ENCODE measurements at regions not wholly inside any gene's neighbourhood (a gene's known extent, or its start where the extent isn't known, plus 50 kb on each side); places are given as distances from the start of the nearest gene placed in this dataset.

GRCh38 chr10:8403711-8404371 lies 349.4 kb downstream of the GATA3 start:
- H3K4me2 ChIP-seq (ENCODE audit: control insufficient read depth, extremely low read depth, insufficient read depth, low read depth, low read length), result peak overlapping the region; percentile 70
- H3K9ac ChIP-seq (ENCODE audit: control insufficient read depth, extremely low read depth, insufficient read depth, low read length), result no peak overlapping the region
- H3K4me1 ChIP-seq (ENCODE audit: control insufficient read depth, extremely low read depth, insufficient read depth, low read length), result peaks cover 7% of the 10 kb centered on the region
- H3K9me3 ChIP-seq (ENCODE audit: control insufficient read depth, low read depth, low read length), result no peaks in the 10 kb centered on the region
- no peaks in the 10 kb centered on the region for H3K27me3 ChIP-seq (ENCODE audit: control insufficient read depth, extremely low read depth, insufficient read depth, low read length)
- dilution Hi-C loops (cut with MboI; ENCODE audit: extremely low pct_ligation_motif_present, low sequenced_read_pairs), result no loop called here
- no peaks in the 10 kb centered on the region for H3K79me2 ChIP-seq (ENCODE audit: control insufficient read depth, insufficient read depth, low read length)
- no peaks in the 10 kb centered on the region for H4K20me1 ChIP-seq (ENCODE audit: control insufficient read depth, extremely low read depth, insufficient read depth, low read length)
- no peak for FAIRE-seq
- peak overlapping the region in 1 of 3 experiments; percentile 23 for H3K4me3 ChIP-seq (ENCODE audit: control insufficient read depth in 2 of 3, extremely low read depth in 1 of 3, insufficient read depth in 2 of 3, low read depth in 1 of 3, low read length in 3 of 3)
- no peaks in the 10 kb centered on the region for H3K36me3 ChIP-seq (ENCODE audit: control insufficient read depth in 2 of 2, extremely low read depth in 1 of 2, insufficient read depth in 2 of 2, low read length in 2 of 2)
- no peaks in the 10 kb centered on the region for H3K9me1 ChIP-seq (ENCODE audit: control insufficient read depth, extremely low read depth, insufficient read depth, low read length)
- H2AFZ ChIP-seq (ENCODE audit: control insufficient read depth, low read length), result peak overlapping the region; percentile 22
- DNase-seq (ENCODE audit: low read depth, low spot score), result no peak
- TF ChIP-seq CTCF (optimal IDR thresholded peaks at IDR 0.05 in 1 of 3, IDR thresholded peaks at IDR 0.05 in 1 of 3, conservative IDR thresholded peaks at IDR 0.05 in 1 of 3; ENCODE audit: extremely low read depth in 1 of 3, insufficient read depth in 2 of 3, low read length in 3 of 3), result peak; percentile 12 to 26 (median 23)
- TF ChIP-seq EZH2 (IDR thresholded peaks at IDR 0.05; ENCODE audit: low read length), result no peak
- H3K27ac ChIP-seq (ENCODE audit: control insufficient read depth, insufficient read depth, low read length), result no peak overlapping the region

GRCh38 chr10:8404721-8405120 lies 350.2 kb downstream of the GATA3 start:
- Histone ChIP-seq H3K4me3 (ENCODE audit: control insufficient read depth in 2 of 3, extremely low read depth in 1 of 3, insufficient read depth in 2 of 3, low read depth in 1 of 3, low read length in 3 of 3) (peak overlapping the region in 1 of 3 experiments; percentile 27), H3K27me3 (ENCODE audit: control insufficient read depth, extremely low read depth, insufficient read depth, low read length) (no peaks in the 10 kb centered on the region), H3K9me3 (ENCODE audit: control insufficient read depth, low read depth, low read length) (no peaks in the 10 kb centered on the region), H2AFZ (ENCODE audit: control insufficient read depth, low read length) (peak overlapping the region; percentile 50), H3K36me3 (ENCODE audit: control insufficient read depth in 2 of 2, extremely low read depth in 1 of 2, insufficient read depth in 2 of 2, low read length in 2 of 2) (no peaks in the 10 kb centered on the region), H3K9ac (ENCODE audit: control insufficient read depth, extremely low read depth, insufficient read depth, low read length) (no peak overlapping the region), H4K20me1 (ENCODE audit: control insufficient read depth, extremely low read depth, insufficient read depth, low read length) (no peaks in the 10 kb centered on the region), H3K79me2 (ENCODE audit: control insufficient read depth, insufficient read depth, low read length) (no peaks in the 10 kb centered on the region), H3K27ac (ENCODE audit: control insufficient read depth, insufficient read depth, low read length) (no peak overlapping the region), H3K4me2 (ENCODE audit: control insufficient read depth, extremely low read depth, insufficient read depth, low read depth, low read length) (peak overlapping the region; percentile 70), H3K4me1 (ENCODE audit: control insufficient read depth, extremely low read depth, insufficient read depth, low read length) (peaks cover 7% of the 10 kb centered on the region), H3K9me1 (ENCODE audit: control insufficient read depth, extremely low read depth, insufficient read depth, low read length) (no peaks in the 10 kb centered on the region)
- TF ChIP-seq EZH2 (IDR thresholded peaks at IDR 0.05; ENCODE audit: low read length), result no peak
- TF ChIP-seq CTCF (optimal IDR thresholded peaks at IDR 0.05 in 1 of 3, IDR thresholded peaks at IDR 0.05 in 1 of 3, conservative IDR thresholded peaks at IDR 0.05 in 1 of 3; ENCODE audit: extremely low read depth in 1 of 3, insufficient read depth in 2 of 3, low read length in 3 of 3), result no peak
- DNase-seq (ENCODE audit: low read depth, low spot score) (no peak), FAIRE-seq (no peak)
- dilution Hi-C loops (cut with MboI; ENCODE audit: extremely low pct_ligation_motif_present, low sequenced_read_pairs), result no loop called here
